Astrocyte (in vitro differentiated cells and primary cell): ENCODE measurements at regions not wholly inside any gene's neighbourhood (a gene's known extent, or its start where the extent isn't known, plus 50 kb on each side); places are given as distances from the start of the nearest gene placed in this dataset.

ENCODE experiments used
- EZH2 ChIP-seq: IDR thresholded peaks from 2 replicates; pipeline ENCODE4 v1.6.1; 2012; ENCODE audit warnings: mild to moderate bottlenecking, low read length, inconsistent platforms; ENCODE audit not compliant: insufficient read depth
- TF ChIP-seq, protein P1 (sequence below): IDR thresholded peaks from 2 replicates; pipeline ENCODE4 v1.5.1; 2011; ENCODE audit warnings: low read depth, mild to moderate bottlenecking, inconsistent platforms, low read length, moderate library complexity; ENCODE audit not compliant: insufficient read depth

DNA sequence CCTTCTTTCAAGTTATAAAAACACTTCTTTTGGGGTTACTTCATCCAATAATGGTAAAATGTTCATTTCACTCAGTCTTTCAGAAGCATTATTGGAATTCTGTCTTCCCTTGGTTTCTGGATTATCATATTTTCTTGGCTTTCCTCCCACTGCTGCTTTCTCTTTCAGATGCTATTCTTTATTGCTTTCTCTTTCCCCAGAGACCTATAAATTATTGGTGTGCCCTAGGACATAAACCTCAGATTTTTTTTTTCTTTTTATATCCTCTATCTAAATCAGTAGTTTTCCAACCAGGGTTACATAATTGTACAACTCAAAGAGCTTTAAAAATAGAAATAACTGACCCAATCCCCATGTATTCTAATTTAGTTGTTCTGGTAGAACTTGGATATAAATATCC is 1005.5 kb downstream of the ARAP2 start:
- TF ChIP-seq, protein P1, sequence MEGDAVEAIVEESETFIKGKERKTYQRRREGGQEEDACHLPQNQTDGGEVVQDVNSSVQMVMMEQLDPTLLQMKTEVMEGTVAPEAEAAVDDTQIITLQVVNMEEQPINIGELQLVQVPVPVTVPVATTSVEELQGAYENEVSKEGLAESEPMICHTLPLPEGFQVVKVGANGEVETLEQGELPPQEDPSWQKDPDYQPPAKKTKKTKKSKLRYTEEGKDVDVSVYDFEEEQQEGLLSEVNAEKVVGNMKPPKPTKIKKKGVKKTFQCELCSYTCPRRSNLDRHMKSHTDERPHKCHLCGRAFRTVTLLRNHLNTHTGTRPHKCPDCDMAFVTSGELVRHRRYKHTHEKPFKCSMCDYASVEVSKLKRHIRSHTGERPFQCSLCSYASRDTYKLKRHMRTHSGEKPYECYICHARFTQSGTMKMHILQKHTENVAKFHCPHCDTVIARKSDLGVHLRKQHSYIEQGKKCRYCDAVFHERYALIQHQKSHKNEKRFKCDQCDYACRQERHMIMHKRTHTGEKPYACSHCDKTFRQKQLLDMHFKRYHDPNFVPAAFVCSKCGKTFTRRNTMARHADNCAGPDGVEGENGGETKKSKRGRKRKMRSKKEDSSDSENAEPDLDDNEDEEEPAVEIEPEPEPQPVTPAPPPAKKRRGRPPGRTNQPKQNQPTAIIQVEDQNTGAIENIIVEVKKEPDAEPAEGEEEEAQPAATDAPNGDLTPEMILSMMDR: no peak
- no peak for TF ChIP-seq EZH2
